A673 (cell line): ENCODE measurements at regions not wholly inside any gene's neighbourhood (a gene's known extent, or its start where the extent isn't known, plus 50 kb on each side); places are given as distances from the start of the nearest gene placed in this dataset.
"Not testable (repeated sequence)": the region's sequence is repeated elsewhere in the genome, so short reads cannot be mapped to it uniquely, and the experiment has no call there.

Experiments
- BruUV-seq: library from RNA; stranded (reverse); fragments of 400-500 nt; replicated peaks from 2 replicates; lab custom pipeline; 2021; lab: Mats Ljungman, UMichigan
- CTCF ChIA-PET: fragments of 300-600 bp; sonication (Branson Sonifier 250); formaldehyde crosslinking; loops from one replicate; lab custom pipeline; 2022; ENCODE audit warnings: antibody characterized with exemption; lab: Charles Lee
- POLR2A ChIA-PET: fragments of 300-600 bp; sonication (Branson Sonifier 250); formaldehyde crosslinking; loops from one replicate; lab custom pipeline; 2022; ENCODE audit warnings: antibody characterized with exemption; ENCODE audit not compliant: low non-redundant PET; lab: Charles Lee
- DNase-seq: peaks from one replicate; pipeline ENCODE4 v3.0.0-alpha.2; 2015; ENCODE audit warnings: low spot score
- H3K27ac ChIP-seq: fragments of 200-600 bp; sonication (generic); 2 replicates; pipeline ENCODE4 v1.5.1; 2016; ENCODE audit warnings: mixed run types, low read depth, mild to moderate bottlenecking, mixed read lengths, antibody characterized with exemption, low read length; ENCODE audit not compliant: poor library complexity, severe bottlenecking
- H3K27me3 ChIP-seq: fragments of 200-600 bp; sonication (generic); replicated peaks from 2 replicates; pipeline ENCODE4 v1.6.1; 2017; ENCODE audit warnings: mixed run types, low read depth, mild to moderate bottlenecking, mixed read lengths, antibody characterized with exemption, low read length; ENCODE audit not compliant: insufficient read depth, poor library complexity
- H3K36me3 ChIP-seq: fragments of 200-600 bp; sonication (generic); 2 replicates; pipeline ENCODE4 v1.6.1; 2016; ENCODE audit warnings: mixed run types, mild to moderate bottlenecking, mixed read lengths, antibody characterized with exemption, low read length; ENCODE audit not compliant: insufficient read depth, poor library complexity, severe bottlenecking
- H3K4me1 ChIP-seq: fragments of 200-600 bp; sonication (generic); 2 replicates; pipeline ENCODE4 v1.6.1; 2017; ENCODE audit warnings: mixed run types, mild to moderate bottlenecking, mixed read lengths, antibody characterized with exemption, low read length; ENCODE audit not compliant: insufficient read depth, poor library complexity, severe bottlenecking
- H3K4me3 ChIP-seq: fragments of 200-600 bp; sonication (generic); 2 replicates; pipeline ENCODE4 v1.5.1; 2016; ENCODE audit warnings: low read depth, mixed run types, mild to moderate bottlenecking, mixed read lengths, low read length; ENCODE audit not compliant: poor library complexity, severe bottlenecking
- H3K9me3 ChIP-seq: fragments of 200-600 bp; sonication (generic); 2 replicates; pipeline ENCODE4 v1.6.1; 2016; ENCODE audit warnings: mixed run types, low read depth, mild to moderate bottlenecking, mixed read lengths, antibody characterized with exemption, low read length; ENCODE audit not compliant: poor library complexity, severe bottlenecking
- EZH2 ChIP-seq: fragments of 200-600 bp; sonication (generic); IDR thresholded peaks from 2 replicates; pipeline ENCODE4 v1.6.1; 2017; ENCODE audit warnings: borderline replicate concordance, low read depth, mild to moderate bottlenecking, mixed read lengths, antibody characterized with exemption, low read length; ENCODE audit not compliant: poor library complexity, severe bottlenecking
- intact Hi-C: fragments of 100-400 bp; cut with micrococcal nuclease; formaldehyde crosslinking; loops from one replicate; pipeline ENCODE4 v1.10.0; 2022; ENCODE audit not compliant: unreplicated experiment
- TF ChIP-seq, protein P1 (sequence below): fragments of 300-800, 200-600 bp; sonication (generic); conservative IDR thresholded peaks from 2 replicates; pipeline ENCODE4 v1.5.1; 2017; ENCODE audit warnings: low read depth, mild to moderate bottlenecking, antibody characterized with exemption, low read length, moderate library complexity, mixed read lengths

DNA sequence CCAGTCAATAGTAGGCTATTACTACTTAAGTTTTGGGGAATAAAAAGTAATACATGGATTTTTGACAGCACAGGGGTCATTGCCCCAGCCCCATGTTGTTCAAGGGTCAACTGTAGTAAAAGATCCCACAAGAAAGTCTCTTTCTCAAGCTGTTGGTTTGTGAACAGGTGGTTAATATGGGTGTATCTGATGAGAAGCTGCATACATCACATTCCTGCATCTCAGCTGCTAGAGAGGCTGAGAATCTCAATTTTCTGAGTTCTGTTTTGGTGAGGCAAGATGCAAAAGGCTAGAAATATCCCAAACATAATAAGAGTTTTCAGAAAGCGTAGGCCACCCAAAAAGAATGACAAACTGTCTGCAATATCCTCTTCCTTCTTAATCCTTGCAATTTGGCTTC lies 76.8 kb upstream of the DAPK1 start:
- CTCF ChIA-PET, result no interaction called here
- DNase-seq, result no peak
- POLR2A ChIA-PET, result no interaction called here
- TF ChIP-seq, protein P1, sequence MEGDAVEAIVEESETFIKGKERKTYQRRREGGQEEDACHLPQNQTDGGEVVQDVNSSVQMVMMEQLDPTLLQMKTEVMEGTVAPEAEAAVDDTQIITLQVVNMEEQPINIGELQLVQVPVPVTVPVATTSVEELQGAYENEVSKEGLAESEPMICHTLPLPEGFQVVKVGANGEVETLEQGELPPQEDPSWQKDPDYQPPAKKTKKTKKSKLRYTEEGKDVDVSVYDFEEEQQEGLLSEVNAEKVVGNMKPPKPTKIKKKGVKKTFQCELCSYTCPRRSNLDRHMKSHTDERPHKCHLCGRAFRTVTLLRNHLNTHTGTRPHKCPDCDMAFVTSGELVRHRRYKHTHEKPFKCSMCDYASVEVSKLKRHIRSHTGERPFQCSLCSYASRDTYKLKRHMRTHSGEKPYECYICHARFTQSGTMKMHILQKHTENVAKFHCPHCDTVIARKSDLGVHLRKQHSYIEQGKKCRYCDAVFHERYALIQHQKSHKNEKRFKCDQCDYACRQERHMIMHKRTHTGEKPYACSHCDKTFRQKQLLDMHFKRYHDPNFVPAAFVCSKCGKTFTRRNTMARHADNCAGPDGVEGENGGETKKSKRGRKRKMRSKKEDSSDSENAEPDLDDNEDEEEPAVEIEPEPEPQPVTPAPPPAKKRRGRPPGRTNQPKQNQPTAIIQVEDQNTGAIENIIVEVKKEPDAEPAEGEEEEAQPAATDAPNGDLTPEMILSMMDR, result no peak
- no peak for TF ChIP-seq EZH2
- Histone ChIP-seq H3K36me3 (no peaks in the 10 kb centered on the region), H3K9me3 (peaks cover 5% of the 10 kb centered on the region), H3K27ac (no peak overlapping the region), H3K4me3 (no peak overlapping the region), H3K27me3 (no peaks in the 10 kb centered on the region), H3K4me1 (no peaks in the 10 kb centered on the region)
- no TSS peak for BruUV-seq
- intact Hi-C loops, result no loop called here

DNA sequence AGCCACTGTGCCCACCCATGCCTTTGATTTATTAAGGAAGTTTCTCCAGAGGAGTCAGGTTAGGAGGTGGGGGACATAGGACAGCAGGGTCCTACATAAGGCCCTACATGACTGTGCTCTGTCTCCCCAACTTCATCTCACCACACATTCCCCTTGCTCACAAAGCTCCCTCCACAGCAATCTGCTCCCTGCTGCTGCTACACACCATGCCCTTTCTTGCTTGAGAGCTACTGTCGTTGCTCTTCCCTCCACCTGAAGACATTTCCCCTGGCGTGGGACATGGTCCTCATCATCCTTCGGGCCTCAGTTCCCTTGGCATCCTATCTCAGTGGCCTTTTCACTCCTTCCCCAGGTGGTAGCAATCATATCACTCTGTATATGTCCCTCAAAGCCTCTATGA lies 75.9 kb upstream of the DAPK1 start:
- TF ChIP-seq, protein P1, result no peak
- TF ChIP-seq EZH2, result no peak
- H3K27me3 ChIP-seq, result no peaks in the 10 kb centered on the region
- no peaks in the 10 kb centered on the region for H3K4me1 ChIP-seq
- H3K4me3 ChIP-seq, result no peak overlapping the region
- no peak overlapping the region for H3K27ac ChIP-seq
- H3K36me3 ChIP-seq, result no peaks in the 10 kb centered on the region
- ChIA-PET CTCF (no interaction called here), POLR2A (no interaction called here)
- BruUV-seq, result no TSS peak
- intact Hi-C loops, result no loop called here
- H3K9me3 ChIP-seq, result peaks cover 5% of the 10 kb centered on the region
- DNase-seq, result no peak

DNA sequence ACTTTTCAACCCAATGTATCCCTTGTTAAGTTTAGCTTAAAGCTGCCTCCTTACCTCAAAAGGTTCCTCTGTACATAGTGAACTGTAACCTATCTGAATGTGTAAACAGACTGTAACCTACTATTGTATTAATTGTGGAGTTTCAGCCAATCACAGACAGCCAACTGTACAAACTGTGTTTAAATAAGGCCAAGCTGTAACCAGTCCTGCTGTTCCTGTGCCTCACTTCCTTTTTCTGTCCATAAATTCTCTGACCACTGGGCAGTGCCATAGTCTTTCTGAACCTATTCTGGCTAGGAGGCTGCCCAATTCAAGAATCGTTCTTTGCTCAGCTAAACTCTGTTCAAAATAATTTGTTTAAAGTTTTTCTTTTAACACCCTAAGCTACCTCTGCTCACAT lies 74.7 kb upstream of the DAPK1 start:
- H3K27ac ChIP-seq, result no peak overlapping the region
- POLR2A ChIA-PET, result no interaction called here
- TF ChIP-seq, protein P1, result no peak
- TF ChIP-seq EZH2, result no peak
- intact Hi-C loops, result no loop called here
- CTCF ChIA-PET, result no interaction called here
- BruUV-seq, result no TSS peak
- H3K36me3 ChIP-seq, result no peaks in the 10 kb centered on the region
- peaks cover 5% of the 10 kb centered on the region for H3K4me1 ChIP-seq
- H3K9me3 ChIP-seq, result peaks cover 5% of the 10 kb centered on the region
- H3K27me3 ChIP-seq, result no peaks in the 10 kb centered on the region
- no peak for DNase-seq
- no peak overlapping the region for H3K4me3 ChIP-seq

DNA sequence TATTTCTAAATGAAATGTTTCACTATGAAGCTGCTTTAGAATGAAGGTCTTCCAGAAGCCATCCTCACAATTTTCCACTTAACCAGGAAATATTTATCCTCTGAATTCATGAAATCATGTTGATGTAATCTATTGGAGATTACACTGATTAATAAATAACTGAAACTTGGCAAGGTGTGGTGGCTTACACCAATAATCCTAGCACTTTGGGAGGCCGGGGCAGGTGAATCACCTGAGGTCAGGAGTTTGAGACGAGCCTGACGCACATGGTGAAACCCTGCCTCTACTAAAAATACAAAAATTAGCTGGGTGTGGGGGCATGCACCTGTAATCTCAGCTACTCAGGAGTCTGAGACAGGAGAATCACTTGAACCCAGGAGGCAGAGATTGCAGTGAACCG lies 73.8 kb upstream of the DAPK1 start:
- POLR2A ChIA-PET, DNase-seq, H3K27me3 ChIP-seq, H3K36me3 ChIP-seq, CTCF ChIA-PET, H3K4me1 ChIP-seq, H3K9me3 ChIP-seq, BruUV-seq, H3K27ac ChIP-seq, intact Hi-C loops, H3K4me3 ChIP-seq: not testable (repeated sequence)
